Transverse colon (tissue), 4 donors: ENCODE measurements at regions not wholly inside any gene's neighbourhood (a gene's known extent, or its start where the extent isn't known, plus 50 kb on each side); places are given as distances from the start of the nearest gene placed in this dataset.

ENCODE experiments used
- DNase-seq: peaks from one replicate; pipeline ENCODE4 v3.0.0-alpha.2; 2019
- H3K27ac ChIP-seq, 4 donors: fragments of 200-600 bp; sonication (generic); 2 replicates each; pipeline ENCODE4 v1.5.1; 2016 to 2018; ENCODE audit warnings: inconsistent platforms in 4 of 4
- H3K27me3 ChIP-seq: fragments of 200-600 bp; sonication (generic); 2 replicates; pipeline ENCODE4 v1.5.1; 2017; ENCODE audit warnings: inconsistent platforms
- H3K36me3 ChIP-seq, 4 donors: fragments of 200-600 bp; sonication (generic); 2 replicates each; pipeline ENCODE4 v1.5.1; 2017 to 2019; ENCODE audit warnings: inconsistent platforms in 4 of 4
- H3K4me1 ChIP-seq, 4 donors: fragments of 200-600 bp; sonication (generic); 2 replicates each; pipeline ENCODE4 v1.5.1; 2017 to 2020; ENCODE audit warnings: inconsistent platforms in 4 of 4
- H3K4me3 ChIP-seq, 4 donors: fragments of 200-600 bp; sonication (generic); 1 replicate in 1 of 4; 2 replicates in 3 of 4; pipeline versions ENCODE4 v1.5.1 to v1.6.1; 2017 to 2019; ENCODE audit warnings: inconsistent platforms in 4 of 4
- H3K9me3 ChIP-seq, 2 donors: fragments of 200-600 bp; sonication (generic); 2 replicates each; pipeline ENCODE4 v1.5.1; 2017 to 2019; ENCODE audit warnings: inconsistent platforms in 2 of 2
- EP300 ChIP-seq: sonication (generic); formaldehyde crosslinking; IDR thresholded peaks from one replicate; pipeline ENCODE4 v1.6.1; 2017; ENCODE audit warnings: antibody characterized with exemption, low read depth
- POLR2A ChIP-seq: fragments of 450-650 bp; IDR thresholded peaks from one replicate; pipeline ENCODE4 v1.6.1; 2016; ENCODE audit warnings: antibody characterized with exemption, mild to moderate bottlenecking, moderate library complexity
- POLR2AphosphoS5 ChIP-seq, 3 donors: sonication (generic); formaldehyde crosslinking; IDR thresholded peaks; one replicate each; pipeline ENCODE4 v1.6.1; 2016; ENCODE audit warnings: antibody characterized with exemption in 3 of 3
- WGBS, 2 donors: methylation state at CpG; one replicate each; pipeline ENCODE4 v1.1.5; 2018; ENCODE audit warnings: low coverage in 1 of 2; 5-methylcytosine and 5-hydroxymethylcytosine counted together
- in situ Hi-C, 4 donors: fragments of 200-750 bp; cut with MboI; loops; one replicate each; pipeline versions ENCODE4 v1.15.0 to v1.15.1; 2017; ENCODE audit warnings: low sequenced_read_pairs in 3 of 4, low pct_ligation_motif_present in 1 of 4, low pct_unique_long_range_greater_than_20kb in 1 of 4
- intact Hi-C: fragments of 100-400 bp; cut with DNase I; formaldehyde crosslinking; loops from one replicate; pipeline ENCODE4 v1.15.1; 2023; ENCODE audit warnings: low total_unique reads
- TF ChIP-seq, protein P1 (sequence below), 5 experiments: fragments of 200-600 bp in 3 of 5; fragments of 450-650 bp in 2 of 5; sonication (generic) in 3 of 5; IDR thresholded peaks; 1 replicate in 2 of 5; 2 replicates in 3 of 5; pipeline ENCODE4 v1.5.1; 2016 to 2017; ENCODE audit warnings: antibody characterized with exemption in 5 of 5, inconsistent platforms in 3 of 5, mild to moderate bottlenecking in 2 of 5, moderate library complexity in 1 of 5

DNA sequence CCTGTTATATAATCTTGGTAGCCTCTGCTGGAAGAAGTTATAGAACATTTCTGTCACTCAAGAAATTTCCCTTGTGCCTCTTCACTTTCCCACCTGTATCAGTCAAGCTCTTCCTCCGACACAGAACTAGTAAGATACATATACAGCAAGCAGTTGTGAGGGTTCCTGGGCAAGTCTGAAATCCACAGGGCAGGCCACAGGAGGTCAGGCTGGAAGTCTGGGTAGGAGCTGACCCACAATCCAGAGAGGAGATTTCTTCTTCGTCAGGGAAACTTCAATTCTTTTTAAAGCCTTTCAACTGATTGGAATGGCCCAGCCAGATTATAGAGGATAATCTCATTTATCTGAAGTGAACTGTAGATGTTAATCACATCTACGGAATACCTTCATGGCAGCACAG, 96.4 kb upstream of the FMN2 start:
- H3K27ac ChIP-seq, result no peak overlapping the region
- H3K4me1 ChIP-seq, result peaks cover 0 to 11% (median 6%) of the 10 kb centered on the region in 4 donors
- no peak for DNase-seq
- in situ Hi-C loops (no loop called here), intact Hi-C loops (no loop called here)
- peaks cover 61% of the 10 kb centered on the region for H3K27me3 ChIP-seq
- H3K36me3 ChIP-seq, result no peaks in the 10 kb centered on the region
- 89 to 90% methylated on average over 3 of the region's 3 CpGs for WGBS, 2 donors
- TF ChIP-seq POLR2AphosphoS5 (IDR thresholded peaks at IDR 0.05), result no peak
- no peak for TF ChIP-seq POLR2A
- no peak for TF ChIP-seq EP300
- TF ChIP-seq, protein P1, sequence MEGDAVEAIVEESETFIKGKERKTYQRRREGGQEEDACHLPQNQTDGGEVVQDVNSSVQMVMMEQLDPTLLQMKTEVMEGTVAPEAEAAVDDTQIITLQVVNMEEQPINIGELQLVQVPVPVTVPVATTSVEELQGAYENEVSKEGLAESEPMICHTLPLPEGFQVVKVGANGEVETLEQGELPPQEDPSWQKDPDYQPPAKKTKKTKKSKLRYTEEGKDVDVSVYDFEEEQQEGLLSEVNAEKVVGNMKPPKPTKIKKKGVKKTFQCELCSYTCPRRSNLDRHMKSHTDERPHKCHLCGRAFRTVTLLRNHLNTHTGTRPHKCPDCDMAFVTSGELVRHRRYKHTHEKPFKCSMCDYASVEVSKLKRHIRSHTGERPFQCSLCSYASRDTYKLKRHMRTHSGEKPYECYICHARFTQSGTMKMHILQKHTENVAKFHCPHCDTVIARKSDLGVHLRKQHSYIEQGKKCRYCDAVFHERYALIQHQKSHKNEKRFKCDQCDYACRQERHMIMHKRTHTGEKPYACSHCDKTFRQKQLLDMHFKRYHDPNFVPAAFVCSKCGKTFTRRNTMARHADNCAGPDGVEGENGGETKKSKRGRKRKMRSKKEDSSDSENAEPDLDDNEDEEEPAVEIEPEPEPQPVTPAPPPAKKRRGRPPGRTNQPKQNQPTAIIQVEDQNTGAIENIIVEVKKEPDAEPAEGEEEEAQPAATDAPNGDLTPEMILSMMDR (IDR thresholded peaks at IDR 0.05), result no peak
- no peaks in the 10 kb centered on the region for H3K9me3 ChIP-seq
- no peak overlapping the region for H3K4me3 ChIP-seq

DNA sequence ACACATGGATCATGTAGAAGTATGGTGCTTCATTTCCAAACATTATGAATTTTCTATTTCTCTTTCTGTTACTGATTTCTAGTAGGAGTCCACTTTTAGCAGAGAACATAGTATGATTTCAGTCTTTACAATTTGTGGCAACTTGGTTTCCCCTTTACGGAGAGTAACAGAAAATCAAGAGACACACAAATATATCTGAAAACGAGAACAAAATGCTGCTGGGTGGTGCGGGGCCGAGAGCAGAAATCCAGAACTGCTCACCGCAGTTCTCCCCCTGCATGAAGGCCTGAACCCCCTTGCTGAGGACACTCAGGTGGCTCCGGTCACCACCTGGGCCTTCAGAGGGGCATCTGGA, 94.5 kb upstream of the FMN2 start:
- no peak for DNase-seq
- in situ Hi-C loops, result no loop called here
- intact Hi-C loops, result no loop called here
- peaks cover 74% of the 10 kb centered on the region for H3K27me3 ChIP-seq
- TF ChIP-seq POLR2AphosphoS5 (IDR thresholded peaks at IDR 0.05), result no peak
- no peak for TF ChIP-seq POLR2A
- TF ChIP-seq, protein P1 (IDR thresholded peaks at IDR 0.05), result no peak
- TF ChIP-seq EP300, result no peak
- no peak overlapping the region for H3K27ac ChIP-seq
- 48 to 66% methylated on average over 4 to 6 of the region's 6 CpGs for WGBS, 2 donors
- peak overlapping the region in 1 of 4 donors; percentile 42 for H3K4me3 ChIP-seq
- no peaks in the 10 kb centered on the region for H3K9me3 ChIP-seq
- peaks cover 0 to 11% (median 6%) of the 10 kb centered on the region in 4 donors for H3K4me1 ChIP-seq
- H3K36me3 ChIP-seq, result no peaks in the 10 kb centered on the region

DNA sequence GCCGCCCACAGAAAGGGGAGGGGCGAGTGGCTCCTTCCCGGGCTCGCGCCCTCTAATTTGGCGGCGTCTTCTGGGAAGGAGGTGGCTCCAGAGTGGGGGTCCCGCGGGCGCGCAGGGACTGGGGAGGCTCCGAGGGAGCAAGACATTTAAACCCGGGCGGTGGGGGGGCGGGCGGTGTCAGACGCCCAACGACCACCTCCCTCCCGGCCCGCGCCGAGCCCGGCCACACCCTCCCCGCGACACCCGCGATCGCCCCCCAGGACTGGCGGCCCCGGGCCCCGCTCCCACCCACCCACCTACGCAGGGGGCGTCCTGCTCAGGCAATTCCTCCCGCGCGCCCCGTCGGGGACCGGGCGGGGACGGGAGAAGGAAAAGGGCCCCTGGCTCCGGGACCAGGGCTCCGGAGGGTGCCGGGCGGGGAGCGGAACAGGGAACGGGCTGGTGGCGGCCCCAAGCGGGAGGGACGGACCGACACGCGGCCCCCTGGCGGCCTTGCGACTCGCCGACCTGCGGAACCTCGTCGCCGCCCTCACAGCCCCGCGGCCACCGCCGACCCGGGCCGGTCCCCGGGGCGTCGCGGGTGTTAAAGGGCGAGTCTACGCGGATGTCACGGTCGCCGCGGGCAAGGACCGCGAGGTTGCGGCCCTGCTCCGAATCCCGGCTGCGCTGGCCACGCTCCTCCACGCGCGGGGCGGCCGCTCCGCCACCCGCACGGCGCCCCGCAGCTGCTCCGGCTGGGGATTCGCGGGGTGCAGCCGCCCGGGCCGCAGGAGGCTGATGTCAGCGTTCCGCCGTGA, 94.0 kb upstream of the FMN2 start:
- Histone ChIP-seq H3K27me3 (peaks cover 78% of the 10 kb centered on the region), H3K4me1 (peaks cover 0 to 11% (median 6%) of the 10 kb centered on the region in 4 donors), H3K27ac (no peak overlapping the region), H3K36me3 (no peaks in the 10 kb centered on the region), H3K9me3 (no peaks in the 10 kb centered on the region), H3K4me3 (peak overlapping the region in 3 of 4 donors; percentile 5 to 42 (median 31))
- intact Hi-C loops (no loop called here), in situ Hi-C loops (no loop called here)
- no peak for DNase-seq
- no peak for TF ChIP-seq POLR2AphosphoS5 (IDR thresholded peaks at IDR 0.05)
- TF ChIP-seq, protein P1 (IDR thresholded peaks at IDR 0.05), result peak in 2 of 5 experiments; percentile 16 to 21
- 5 to 10% methylated on average over 8 to 42 of the region's 104 CpGs for WGBS, 2 donors

DNA sequence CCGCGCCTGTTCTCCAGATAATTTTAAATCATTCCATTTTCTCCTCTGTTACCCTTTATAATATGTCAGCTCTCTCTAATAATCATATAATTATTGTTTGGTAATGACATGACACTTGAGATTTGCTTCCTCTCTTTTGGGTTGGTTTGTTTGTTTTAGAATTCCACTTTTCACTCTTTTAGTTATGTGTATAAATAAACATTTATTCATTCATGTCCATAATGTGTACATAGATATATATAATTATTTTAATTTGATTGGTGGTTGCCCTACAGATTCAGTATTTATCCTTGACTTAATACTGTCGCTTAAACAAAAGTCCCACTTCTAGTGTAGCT, 93.4 kb upstream of the FMN2 start:
- Histone ChIP-seq H3K27ac (no peak overlapping the region), H3K36me3 (no peaks in the 10 kb centered on the region), H3K27me3 (peaks cover 84% of the 10 kb centered on the region), H3K9me3 (no peaks in the 10 kb centered on the region), H3K4me3 (peak overlapping the region in 3 of 4 donors; percentile 5 to 42 (median 31)), H3K4me1 (peaks cover 0 to 11% (median 6%) of the 10 kb centered on the region in 4 donors)
- in situ Hi-C loops, result no loop called here
- TF ChIP-seq EP300, result no peak
- no peak for TF ChIP-seq POLR2AphosphoS5 (IDR thresholded peaks at IDR 0.05)
- WGBS, 2 donors, result 36 to 50% methylated on average over 3 of the region's 3 CpGs
- intact Hi-C loops, result no loop called here
- no peak for DNase-seq

DNA sequence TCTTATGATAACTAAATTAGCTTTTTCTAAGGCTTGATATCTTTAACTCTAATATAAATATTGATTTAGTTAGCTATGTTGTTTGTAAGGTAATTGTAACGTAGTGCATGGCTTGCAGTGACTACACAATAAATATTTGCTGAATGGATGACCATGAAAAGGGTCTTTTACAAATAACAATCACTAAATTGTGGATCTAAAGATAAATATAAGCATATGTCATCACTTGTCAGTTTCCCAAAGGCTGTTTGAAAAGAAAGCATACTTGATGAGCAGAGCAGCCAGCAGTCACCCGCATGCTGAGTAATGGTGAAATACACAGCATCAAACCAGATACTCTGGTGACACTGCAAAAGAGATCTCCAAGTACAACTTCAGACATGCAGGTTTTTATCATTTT, 92.5 kb upstream of the FMN2 start:
- Histone ChIP-seq H3K9me3 (no peaks in the 10 kb centered on the region), H3K27ac (no peak overlapping the region), H3K27me3 (peaks cover 92% of the 10 kb centered on the region), H3K4me1 (peaks cover 0 to 11% (median 6%) of the 10 kb centered on the region in 4 donors), H3K4me3 (no peak overlapping the region), H3K36me3 (no peaks in the 10 kb centered on the region)
- no peak for DNase-seq
- in situ Hi-C loops (no loop called here), intact Hi-C loops (no loop called here)
- WGBS, 2 donors, result 43 to 62% methylated on average over 2 of the region's 2 CpGs
- TF ChIP-seq, protein P1 (IDR thresholded peaks at IDR 0.05), result no peak
- TF ChIP-seq POLR2A (no peak), POLR2AphosphoS5 (IDR thresholded peaks at IDR 0.05) (no peak), EP300 (no peak)
